ENCODE measurements at regions not wholly inside any gene's neighbourhood (a gene's known extent, or its start where the extent isn't known, plus 50 kb on each side); places are given as distances from the start of the nearest gene placed in this dataset.

DNA sequence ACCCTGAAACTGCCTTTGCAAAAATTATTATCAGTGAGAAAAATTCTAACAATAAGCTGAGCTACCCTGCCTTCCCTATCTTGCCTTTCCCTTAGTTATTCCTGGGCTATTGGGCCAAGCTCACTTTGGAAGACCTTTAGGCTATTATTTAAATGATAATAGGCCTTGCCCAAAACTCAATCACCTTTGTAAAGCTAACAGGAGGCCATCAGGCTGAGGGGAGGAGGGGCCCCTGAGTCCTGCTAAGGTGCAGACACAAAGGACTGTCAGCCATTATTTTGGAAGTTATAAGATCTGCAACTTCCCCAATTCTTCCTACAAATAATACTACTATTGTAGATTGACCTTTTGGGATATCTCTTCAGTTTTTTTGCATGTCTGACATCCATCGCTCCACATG lies 278.8 kb upstream of the DIAPH2 start:
- TF ChIP-seq EP300 (IDR thresholded peaks at IDR 0.05) = no peak
- TF ChIP-seq CTCF (IDR thresholded peaks at IDR 0.05) = no peak
